ENCODE measurements at regions not wholly inside any gene's neighbourhood (a gene's known extent, or its start where the extent isn't known, plus 50 kb on each side); places are given as distances from the start of the nearest gene placed in this dataset.

DNA sequence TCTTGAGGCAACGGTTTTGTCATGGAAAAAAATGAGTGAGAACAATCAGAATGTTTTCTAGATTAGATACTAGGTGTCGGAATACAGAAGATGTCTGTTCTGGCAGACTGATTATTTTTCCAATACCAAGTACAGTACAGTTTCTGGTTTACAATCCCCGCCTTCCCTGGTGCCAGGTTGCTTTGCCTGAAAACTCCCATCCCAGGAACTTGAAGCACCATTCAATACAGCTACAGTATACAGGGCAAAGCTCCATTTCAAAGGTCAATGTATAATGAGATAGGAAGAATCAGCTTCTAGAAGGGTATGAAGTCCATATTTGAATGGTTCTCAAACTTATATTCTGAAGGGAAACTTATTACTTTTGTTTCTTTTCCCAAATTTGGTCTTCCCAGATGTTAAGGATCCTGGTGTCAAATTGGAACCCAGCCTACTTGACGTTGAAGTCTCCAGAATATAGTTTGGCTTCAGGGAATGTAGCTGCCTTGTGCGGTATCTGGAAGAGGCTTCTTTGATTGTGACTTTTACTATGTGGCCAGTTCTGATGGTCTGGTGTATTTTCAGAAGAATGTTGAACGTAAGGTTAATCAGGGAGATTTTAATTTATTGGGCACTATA, 238.0 kb upstream of the ATP2B1 start:
- no peak for DNase-seq

DNA sequence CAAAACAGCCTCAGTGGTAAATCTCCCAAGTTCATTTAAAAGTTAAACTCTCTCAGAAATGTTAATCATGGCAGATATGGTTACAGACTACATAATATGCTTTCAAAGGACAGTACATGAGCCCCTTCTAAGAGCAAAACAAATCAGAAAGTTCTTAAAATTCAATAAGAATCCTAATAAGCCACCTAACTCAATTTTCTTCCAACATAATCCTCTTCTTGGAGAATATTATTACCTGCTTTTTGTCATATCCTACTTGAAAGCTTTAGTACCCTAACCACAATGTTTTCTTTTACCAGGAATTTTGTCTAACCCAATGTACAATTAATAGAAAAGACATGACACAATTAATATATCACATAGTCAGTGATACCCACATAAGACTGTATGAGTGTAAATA, 236.5 kb upstream of the ATP2B1 start:
- no peak for DNase-seq

DNA sequence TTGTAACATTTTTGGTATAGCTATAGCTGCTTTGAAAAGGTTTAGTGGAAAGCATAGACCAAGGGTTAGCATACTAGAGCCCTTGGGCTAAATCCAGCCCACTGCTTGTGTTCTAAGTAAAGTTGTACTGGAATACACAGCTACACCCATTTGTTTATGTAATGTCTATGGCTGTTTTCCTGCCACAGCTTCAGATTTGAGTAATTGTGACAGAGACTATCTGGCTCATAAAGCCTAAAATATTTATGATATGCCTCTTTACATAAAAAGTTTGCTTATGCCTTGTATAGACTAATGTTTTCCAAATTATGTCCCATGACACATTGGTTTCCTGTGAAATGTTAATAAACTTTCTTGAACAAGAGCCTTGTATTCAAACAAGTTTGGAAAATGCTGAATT, 234.8 kb upstream of the ATP2B1 start:
- DNase-seq, result no peak

DNA sequence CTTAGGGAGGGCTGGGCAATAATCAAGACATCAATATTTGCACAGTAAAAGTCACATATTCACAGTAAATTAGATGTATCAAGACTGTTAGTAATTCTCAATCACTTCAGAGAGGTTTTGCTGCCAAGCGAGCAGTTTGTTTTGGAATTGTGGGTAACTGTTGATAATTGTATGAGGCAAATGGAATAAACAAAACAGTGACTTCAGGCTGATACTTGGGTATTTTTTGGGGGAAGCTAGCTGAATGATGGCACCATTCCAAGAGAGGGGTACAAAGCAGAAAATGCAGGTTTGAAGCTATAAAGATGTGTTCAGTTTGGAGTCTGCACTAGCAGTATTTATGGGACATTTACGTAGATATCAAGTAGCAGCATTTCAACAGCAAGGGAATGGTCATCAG, 232.8 kb upstream of the ATP2B1 start:
- no peak for DNase-seq

DNA sequence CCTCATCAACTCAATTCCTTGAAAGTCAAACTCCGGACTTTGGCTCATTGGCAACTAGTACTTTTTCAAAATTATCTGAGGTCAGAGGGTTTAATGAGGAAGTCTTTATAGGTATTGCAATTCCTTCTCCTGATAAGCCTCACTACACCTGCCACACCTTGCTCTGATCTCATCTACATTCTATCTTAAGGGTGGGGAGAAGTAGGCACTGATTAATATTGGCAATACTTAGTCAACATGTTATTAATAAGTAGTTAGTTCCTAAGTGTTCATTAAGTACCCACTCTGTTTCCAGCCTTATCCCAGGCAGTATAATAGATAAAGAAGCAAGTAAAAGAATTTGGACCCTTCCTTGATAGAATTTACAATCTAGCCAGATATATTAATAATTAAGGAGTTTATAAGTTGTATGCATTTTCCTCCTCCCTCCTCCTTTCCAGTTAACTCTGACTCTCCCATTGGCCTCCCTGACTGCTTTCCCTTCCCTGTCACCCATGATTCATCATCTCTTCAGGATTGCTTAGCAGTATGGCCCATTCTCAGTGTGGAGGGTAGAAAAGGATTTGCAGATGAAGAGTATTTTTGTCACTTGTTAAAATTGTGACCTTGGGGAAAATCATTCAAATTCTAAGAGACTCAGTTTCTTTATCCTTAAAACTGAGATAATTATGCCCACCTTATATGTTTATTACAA, 231.0 kb upstream of the ATP2B1 start:
- DNase-seq, result no peak

DNA sequence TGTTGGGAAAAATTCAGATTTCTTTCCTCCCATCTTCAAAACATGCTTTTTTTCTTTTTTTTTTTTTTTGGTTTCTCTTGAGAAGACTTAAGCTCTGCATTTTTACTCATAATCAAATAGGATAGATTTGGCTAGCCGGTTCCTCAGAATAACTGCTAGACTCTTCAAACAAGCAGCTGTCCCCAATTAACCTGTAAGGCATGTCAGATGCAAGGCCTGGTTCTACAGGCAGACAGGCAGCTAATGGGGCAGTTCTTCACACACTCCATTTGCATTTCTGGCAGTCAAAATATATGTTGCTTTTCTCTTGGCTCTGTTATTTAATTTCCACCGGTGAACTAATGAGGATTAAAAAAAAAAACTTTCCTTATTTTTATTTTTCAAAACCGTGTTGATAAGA, 228.0 kb upstream of the ATP2B1 start:
- DNase-seq, result no peak

DNA sequence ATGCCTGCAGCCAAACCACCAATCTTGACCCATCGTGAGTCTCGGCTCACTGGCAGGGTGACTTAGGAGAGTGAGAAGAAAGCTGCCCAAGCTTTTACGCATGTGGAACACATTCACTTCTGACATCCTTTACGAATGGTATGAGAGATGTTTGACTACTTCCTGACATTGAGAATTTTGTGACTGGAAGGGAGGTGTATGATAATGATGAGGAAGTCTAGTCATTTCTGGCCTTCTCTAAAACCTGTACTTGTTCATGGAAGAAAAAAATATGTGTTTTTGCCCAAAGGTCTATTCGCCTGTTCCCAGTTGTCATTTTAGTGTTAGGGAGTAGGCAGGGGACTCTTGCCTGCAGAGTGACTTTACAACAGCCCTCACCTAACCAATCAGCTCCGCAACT, 227.2 kb upstream of the ATP2B1 start:
- no peak for DNase-seq

DNA sequence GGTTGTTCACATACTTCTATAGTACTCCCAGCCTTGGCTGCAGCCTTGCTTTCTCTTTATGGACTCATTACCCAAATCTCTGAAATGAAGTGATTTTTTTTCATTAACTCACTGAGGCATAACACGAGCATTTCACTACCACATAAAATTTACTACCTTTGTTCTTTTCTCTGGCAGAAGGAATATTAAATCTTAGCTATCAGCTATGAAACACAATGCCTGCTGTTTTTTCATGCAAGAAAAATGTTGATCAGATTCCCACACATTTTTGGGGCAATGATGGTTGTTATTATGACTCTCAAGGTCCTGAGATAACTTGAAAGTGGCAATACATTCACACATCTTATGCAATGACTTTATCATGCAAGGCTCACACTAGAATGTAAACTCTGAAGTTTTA, 225.3 kb upstream of the ATP2B1 start:
- DNase-seq, result no peak

DNA sequence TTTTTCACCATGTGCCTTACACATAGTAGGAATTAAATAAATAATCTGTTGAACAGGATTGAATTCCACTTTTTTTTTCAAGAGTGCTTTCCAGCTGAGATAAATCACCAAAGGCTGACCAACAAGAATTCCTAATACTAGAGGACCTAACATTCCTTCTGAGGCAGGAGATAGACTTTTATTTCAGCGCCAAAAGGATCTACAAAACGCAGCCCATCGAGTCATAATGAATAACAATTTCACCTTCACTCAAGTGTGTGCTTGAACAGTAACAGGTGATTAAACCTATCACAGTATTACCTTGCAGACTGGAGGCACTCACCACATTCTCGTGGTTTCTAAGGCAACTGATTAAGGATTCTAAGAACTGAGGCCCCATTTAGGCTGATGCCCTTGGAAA, 224.3 kb upstream of the ATP2B1 start:
- no peak for DNase-seq

DNA sequence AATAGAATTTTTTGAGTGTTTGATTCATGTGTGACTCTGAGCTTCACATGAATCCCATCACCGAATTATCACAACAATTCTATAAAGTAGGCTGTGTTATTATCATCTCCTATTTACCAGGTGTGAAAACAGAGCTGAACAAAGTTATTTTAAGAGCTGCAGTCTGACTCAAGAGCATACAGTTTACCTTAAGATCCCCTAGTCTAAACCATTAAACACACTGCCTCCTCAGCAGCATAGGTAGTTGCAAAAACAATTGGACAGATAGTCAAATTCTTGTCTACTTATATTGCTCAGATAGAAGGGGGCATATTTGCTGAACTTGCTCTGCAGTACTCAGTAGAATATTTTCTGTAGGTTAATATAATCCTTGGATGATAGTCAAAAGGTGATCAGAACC, 219.8 kb upstream of the ATP2B1 start:
- DNase-seq, result no peak

DNA sequence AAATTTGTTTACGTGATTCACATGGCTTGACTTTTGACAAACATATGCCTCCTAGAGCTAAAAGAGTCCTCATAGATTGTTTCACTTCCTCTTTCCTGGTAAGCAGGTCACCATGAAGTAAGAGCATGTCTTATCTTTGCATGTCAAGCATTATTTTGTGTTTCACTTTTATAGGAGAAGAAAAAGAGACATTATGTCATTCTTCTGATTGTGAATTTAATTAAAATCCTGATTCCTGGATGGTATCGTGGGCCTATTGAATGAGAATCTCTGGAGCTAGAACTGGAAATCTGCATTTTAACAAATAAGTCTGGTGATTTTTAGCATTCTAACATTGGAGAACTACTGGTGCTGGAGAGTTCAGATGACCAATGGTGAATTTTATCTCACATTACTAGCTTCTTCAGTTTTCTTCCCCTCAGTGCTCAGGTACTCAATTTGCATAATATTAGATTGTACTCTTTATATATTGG, 218.6 kb upstream of the ATP2B1 start:
- DNase-seq, result no peak

DNA sequence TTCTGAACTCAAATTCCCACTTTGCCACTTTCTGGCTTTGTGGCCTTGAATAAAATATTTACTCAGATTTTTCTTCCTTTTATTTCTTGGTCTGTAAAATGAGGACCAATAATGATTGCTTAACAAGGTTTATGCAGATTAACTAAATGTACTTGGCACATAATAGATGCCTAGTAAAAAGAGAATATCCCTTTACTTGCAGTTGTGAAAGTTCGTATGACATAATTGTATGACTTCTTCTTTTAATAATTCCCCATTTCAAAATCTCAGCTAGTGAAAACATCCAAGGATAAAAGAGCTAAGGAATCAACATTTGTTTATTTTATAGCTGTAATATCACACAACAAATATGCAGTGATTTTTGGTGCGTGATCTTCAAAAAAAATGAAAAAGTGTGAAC, 215.6 kb upstream of the ATP2B1 start:
- DNase-seq, result no peak

DNA sequence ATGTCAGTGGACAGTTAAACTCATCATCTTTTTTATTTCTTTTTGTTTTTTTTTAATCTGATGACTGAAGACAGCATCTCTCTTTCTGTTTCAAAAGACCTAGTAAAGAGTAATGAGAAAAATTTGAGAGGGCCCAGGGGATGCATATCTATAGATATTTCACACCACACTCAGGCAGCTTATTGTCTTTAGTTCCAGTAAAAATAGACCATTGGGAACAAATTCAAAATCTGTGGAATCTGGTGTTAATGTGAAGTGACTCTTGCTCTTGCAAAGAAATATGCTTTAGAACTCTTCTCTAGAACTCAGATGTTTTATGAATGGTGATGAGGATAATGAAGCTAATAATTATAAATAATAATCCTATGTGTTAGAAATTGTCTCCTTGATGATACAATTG, 214.5 kb upstream of the ATP2B1 start:
- DNase-seq, result no peak

DNA sequence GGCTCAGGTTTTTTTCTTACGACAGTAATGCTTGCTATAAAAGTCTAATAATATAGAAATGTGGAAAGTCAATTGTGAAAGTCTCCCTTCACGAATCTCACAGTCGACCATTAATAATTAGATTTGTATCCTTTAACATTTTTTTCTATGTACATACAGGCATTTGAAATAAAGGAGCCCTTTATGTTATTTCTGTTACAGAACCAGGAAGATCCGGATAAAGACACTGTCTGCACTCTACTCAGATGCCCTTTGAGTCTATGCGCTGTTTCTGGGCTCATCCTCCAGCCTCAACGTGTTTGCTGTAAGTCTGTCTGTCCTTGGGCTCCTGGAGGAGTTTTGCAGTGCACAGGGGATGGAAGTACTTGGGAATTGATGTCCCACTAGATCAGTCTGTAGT, 212.2 kb upstream of the ATP2B1 start:
- DNase-seq, result no peak

DNA sequence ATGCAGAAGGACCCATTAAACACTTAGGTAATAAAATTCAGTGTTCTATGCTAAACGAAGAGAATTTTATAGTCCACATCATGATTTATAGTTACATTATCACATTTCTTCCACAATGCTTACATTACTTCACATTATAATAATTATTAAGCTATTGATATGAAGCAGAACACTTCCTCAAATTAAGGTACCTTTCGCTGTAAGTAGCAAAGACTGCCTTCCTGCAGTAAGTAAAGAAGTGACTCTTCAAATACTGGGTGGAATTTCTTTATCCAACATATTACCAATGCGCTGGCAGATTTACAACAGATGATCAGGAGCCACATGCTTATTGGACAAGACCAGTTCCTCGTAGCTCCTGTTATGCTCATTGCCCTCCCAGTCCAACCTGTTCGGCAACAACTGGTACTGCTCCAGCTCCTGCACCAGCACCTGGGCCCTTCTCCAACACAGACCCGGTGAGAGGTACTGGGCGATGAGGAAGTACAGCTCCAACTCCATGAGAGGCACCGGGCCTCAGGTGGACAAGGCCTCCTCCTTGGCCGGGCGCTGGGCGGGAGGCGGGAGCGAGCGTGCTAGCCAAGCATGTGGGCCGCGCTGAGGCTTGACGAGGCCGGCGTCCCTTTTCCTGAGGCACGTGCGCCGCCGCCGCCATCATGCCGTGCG, 210.7 kb upstream of the ATP2B1 start:
- DNase-seq, result no peak

DNA sequence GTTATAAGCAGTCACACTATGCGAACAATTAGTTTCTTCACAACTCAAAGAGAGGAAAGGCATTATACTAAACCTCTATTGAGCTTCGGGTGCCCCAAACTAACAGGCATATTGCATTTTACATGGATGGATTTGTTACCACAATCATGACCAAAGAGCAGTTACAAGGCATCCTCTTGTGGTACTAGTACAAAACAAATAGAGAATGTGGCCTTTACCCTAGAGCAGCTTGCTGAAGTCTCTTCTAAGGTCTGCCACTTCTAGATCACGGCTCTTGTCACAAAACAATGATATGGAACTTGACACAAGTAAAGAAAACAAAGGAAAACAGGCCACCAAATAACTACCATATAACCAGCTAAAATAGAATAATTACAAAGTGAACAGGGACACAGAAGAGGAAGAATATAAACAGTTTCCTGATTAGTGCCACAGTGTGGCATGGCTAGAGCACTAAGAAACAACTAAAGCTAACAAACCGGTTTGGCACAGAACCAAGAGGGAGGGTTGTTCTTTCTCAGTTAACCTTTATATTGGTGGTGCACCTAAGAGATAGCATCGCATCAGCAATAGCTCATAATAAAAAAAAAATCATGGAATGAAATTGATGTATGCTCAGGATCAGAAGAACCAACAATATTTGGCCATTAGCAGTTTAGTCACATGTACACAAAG, 209.7 kb upstream of the ATP2B1 start:
- DNase-seq, result no peak

DNA sequence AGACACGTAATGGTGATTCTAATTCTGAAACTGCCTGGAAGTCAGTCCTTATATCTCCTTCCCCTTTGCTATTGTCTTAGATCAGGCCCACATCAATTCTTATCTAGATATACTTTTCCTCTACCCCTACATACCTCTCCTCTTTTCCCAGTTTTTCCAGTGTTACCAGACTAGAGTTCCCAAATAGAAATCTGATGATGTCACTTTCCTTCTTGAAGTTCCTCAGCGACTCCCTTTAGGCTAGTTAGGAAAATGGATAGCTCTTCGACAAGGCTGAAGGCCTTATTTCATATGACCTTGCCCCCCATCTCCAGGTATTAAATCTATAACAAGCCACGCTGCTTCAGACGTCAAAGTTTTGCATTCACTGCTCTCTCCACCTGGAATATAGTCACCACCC, 201.1 kb upstream of the ATP2B1 start:
- DNase-seq, result no peak

DNA sequence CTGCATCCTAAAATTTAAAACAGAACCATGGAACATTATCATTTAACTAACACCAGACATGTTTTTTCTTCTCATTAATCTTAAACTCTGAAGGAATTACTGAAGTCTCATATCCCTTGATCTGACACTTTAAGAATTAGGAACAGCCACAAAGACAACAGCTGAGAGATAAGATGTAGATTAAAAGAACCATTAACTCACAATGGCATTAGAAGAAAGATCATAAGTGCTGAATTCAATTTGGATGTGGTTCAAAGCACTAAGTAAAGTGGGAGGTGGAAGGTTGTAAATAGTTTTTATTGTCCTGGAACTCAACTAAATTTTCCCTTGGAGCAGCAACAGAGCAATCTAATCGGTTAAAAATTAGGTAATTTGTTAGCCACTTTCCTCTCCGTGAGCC, 199.0 kb upstream of the ATP2B1 start:
- no peak for DNase-seq

DNA sequence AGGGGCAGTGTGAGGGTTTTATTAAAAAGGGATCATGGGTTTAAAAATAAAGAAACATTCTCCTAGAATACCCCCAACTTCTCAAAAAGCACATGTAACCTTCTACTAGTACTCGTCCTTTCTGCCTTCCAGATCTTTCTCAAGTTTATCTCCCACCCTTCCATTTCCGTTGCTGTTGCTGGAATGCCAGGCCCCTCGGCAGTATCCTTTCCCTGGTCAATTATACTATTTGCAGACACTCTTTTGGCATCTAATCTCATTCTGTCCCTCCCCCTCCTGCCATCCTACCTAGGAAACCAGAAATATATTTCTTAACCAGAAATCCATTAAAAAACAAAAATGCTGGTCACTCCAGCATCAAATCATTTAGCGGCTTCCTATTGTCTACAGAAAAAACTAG, 198.2 kb upstream of the ATP2B1 start:
- DNase-seq, result no peak

DNA sequence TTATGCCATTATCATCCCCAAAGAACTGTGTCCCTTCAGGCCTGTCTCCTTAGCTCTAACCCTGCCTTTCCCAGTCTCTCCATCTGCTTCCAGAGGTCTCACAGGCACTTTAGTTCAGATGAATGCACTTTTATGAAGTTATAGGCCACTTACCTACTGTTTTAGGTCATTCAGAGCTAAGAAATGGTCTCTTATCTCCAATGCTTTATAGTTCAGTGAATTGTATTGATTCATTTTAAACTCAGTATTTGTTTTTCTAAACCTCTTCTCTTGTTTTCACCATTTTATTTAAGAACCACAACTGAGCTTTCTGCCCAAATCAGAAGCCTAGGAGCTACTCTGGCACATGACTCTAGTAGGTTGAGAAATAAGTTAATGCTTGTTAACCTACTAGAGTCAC, 197.5 kb upstream of the ATP2B1 start:
- no peak for DNase-seq

DNA sequence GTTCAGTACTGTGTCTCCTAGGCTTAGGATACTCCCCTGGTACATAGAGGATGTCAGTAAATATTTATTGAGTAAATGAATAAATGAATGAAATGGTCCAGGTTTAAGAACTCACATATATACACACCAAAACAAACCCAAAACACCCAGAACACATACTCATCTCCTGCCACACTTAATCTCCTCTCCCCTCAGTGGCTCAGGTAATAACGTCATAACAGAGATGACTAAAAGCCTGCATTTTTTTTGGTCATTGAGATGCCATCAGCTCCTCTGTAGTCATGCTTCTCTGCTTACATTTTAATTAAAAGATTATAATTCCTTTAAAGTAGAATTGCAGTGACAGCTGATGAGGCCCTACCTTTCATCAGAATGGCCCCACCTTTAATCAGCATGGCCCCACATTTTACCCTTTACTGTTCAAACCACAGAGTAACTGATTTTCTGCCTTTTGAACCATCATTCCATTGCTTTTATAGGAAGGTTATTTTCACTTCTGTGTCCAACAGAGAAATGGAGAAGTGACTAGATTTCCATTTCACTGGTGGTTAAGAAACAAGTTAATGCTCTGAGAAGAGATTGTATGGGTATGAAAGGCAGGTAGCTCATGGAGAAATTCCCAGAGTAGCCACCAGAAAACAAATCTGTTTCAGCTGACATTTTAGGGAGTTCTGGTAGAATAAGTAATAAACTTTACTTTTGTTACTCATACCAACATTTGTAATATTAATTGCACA, 193.4 kb upstream of the ATP2B1 start:
- no peak for DNase-seq

DNA sequence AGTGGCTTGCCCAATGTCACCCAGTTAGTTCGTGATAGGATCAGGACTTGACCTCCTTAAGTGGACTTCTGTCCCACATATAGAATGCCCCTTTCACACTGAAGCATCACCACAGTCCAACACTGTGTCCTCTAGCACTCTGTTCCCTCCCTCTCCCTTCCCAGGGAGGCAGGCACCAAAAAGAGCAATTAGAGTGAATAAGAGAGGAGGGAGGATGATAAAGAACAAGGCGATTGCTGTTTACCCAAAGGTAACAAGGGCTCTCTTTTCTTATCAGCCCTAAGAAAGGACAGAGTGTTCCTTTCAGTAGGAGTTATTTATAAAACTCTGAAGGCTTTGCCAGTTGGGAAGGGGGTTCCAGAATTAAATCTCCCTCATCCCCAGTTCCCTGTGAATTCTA, 192.7 kb upstream of the ATP2B1 start:
- DNase-seq, result no peak

DNA sequence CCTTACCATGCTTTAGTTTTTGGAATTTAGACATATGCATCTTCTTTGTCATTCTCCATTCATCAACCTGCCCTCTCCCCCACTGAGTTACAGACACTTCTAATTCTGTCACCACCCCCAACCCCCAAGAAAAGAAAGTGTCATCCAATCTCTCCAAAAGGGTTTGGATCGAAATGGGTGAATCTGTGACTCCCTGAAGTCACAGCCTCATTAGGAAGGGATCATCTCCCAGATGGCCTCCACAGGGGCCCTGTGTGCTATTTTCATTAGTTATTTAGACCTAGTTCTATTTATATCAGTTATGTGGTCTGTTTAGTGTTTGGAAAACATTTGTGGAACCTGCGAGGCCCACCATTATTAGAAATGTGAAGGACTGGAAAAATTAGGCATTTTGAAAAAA, 191.0 kb upstream of the ATP2B1 start:
- no peak for DNase-seq

Data from activated effector memory CD4-positive, alpha-beta T cell treated with anti-CD3 and anti-CD28 coated beads, Interleukin-2, amount 50 U/mL, for 16 hours (primary cell).